ENCODE measurements at regions not wholly inside any gene's neighbourhood (a gene's known extent, or its start where the extent isn't known, plus 50 kb on each side); places are given as distances from the start of the nearest gene placed in this dataset.

DNA sequence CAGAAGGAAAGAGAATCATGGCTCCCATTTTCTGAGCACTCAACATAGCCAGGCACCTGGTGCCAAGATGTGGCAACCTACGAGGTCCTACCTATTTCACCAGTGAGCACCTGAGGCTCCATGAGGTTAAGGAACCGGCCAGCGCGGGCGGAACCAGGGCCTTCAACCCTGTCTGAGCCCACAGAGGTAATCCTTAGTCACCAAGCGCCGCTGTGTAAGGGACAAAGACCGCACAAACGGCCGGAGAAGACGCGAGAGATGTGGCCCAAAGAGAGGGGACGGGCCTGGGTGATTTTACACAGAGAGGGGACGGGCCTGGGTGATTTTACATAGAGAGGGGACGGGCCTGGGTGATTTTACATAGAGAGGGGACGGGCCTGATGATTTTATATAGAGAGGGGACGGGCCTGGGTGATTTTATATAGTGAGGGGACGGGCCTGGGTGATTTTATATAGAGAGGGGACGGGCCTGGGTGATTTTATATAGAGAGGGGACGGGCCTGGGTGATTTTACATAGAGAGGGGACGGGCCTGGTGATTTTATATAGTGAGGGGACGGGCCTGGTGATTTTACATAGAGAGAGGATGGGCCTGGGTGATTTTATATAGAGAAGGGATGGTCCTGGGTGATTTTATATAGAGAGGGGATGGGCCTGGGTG is 114.2 kb downstream of the SMIM20 start:
- TF ChIP-seq, protein P1, sequence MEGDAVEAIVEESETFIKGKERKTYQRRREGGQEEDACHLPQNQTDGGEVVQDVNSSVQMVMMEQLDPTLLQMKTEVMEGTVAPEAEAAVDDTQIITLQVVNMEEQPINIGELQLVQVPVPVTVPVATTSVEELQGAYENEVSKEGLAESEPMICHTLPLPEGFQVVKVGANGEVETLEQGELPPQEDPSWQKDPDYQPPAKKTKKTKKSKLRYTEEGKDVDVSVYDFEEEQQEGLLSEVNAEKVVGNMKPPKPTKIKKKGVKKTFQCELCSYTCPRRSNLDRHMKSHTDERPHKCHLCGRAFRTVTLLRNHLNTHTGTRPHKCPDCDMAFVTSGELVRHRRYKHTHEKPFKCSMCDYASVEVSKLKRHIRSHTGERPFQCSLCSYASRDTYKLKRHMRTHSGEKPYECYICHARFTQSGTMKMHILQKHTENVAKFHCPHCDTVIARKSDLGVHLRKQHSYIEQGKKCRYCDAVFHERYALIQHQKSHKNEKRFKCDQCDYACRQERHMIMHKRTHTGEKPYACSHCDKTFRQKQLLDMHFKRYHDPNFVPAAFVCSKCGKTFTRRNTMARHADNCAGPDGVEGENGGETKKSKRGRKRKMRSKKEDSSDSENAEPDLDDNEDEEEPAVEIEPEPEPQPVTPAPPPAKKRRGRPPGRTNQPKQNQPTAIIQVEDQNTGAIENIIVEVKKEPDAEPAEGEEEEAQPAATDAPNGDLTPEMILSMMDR (IDR thresholded peaks at IDR 0.05; ENCODE audit: low read length), result no peak
- TF ChIP-seq EZH2 (IDR thresholded peaks at IDR 0.05; ENCODE audit: borderline replicate concordance, low read length), result no peak

Measured in OCI-LY1 (cell line).